Mucosa of gallbladder (tissue), 1 donor: ENCODE measurements at regions not wholly inside any gene's neighbourhood (a gene's known extent, or its start where the extent isn't known, plus 50 kb on each side); places are given as distances from the start of the nearest gene placed in this dataset.

Experiments
- DNase-seq: peaks from one replicate; pipeline ENCODE4 v3.0.0-alpha.2; 2020; ENCODE audit warnings: low spot score
- donor health status: DM: no; HTN: no; CAD: no.

DNA sequence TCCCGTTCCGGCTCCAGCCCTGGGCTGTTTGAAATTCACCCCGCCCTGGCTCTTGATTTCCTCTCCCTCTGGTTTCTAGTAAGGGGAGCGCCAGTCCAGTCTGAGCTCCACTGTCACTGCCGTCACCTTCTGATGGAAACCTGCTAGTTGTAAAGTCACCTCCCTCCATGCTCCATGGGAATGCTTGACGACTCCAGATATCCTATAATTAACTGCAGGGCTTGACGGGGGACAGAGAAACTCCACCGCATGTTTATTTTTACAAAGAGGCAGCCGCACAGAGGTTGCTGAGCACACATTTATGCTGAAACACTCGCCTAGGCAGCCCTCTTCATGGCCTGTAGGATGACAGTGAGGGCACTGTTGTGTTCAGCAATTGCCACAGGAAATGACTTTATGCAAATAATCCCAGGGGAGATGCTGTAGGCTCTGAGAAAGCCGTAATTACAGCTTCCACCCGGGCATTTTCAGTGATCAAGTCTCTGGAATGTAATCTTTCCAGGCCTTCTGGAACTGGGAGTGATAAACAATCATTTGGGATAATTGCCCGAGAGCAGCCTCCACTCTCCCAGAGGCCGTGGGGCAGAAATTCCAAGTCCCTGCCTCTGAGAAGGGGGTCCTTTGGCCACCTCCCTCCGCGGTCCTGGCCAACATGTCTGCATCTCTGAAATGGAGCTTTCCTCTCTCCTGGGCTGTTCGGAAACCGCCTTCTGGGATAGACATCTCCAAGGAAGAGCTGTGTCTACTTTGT, 300.5 kb downstream of the KLF6 start:
- DNase-seq: no peak

DNA sequence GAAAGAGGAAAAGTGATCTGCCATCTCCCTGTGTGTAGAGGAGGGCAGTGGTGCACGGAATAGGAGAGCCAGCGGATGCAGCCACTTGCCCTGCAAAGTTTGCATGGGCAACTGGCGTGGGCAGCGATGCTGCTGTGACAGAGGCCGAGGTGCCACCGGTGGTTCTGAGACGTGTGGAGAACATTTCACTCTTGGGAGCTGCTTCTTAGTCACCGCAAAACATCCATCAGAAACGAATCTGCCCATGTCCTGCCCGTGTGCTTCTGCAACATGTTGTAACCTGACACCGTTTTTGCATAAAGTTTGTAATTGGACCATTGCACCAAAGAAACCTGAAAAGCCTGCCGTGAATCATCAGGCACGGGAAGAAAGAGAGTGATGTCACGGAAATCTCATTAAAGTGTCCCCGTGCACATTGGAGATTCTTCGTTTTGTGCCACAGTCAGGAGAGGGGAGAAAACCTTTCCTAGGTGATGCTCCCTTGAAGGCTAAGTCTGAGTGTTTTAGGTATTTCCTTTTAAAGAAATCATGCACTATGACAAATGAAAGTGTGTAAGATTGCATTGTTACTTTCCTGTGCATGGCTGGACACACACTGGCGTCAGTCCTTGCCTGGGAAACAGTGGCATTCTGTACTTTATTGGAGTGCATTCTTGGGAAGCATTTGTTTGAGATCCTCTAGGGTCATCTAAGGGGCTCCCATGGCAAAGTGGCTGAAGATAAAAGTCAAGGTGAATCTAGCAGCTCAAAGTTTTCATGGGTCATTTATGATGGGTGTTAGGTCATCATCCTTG, 302.6 kb downstream of the KLF6 start:
- peak; percentile 74 for DNase-seq

DNA sequence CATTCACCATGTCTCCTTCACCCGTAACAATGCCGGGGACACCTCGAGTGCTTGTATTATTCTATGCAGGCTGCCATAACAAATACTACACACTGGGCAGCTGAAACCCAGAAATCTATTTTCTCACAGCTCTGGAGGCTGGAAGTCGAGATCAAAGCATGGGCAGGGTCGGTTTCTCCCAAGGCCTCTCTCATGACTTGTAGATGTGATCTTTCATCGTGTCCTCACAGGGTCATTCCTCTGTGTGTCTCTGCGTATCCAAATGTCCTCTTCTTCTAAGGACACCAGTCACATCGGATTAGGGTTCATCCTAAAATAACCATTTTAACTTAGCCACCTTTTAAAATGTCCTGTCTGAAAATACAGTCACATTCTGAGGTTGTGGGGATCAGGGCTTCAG, 303.5 kb downstream of the KLF6 start:
- DNase-seq: no peak

DNA sequence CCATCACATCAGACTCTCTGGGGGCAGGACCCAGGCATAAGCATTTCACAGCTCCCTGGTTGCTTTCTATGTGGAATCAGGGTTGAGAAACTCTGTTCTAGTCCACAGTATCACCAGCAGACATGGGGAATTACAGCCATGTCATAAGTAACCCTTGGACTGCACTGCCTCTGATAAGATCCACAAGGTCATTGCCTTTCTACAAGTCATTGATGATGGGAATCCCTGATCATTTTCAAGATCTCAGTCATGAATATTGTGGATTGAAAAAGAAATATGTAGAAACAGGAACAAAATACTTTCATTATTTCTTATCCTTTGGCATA, 304.1 kb downstream of the KLF6 start:
- no peak for DNase-seq

DNA sequence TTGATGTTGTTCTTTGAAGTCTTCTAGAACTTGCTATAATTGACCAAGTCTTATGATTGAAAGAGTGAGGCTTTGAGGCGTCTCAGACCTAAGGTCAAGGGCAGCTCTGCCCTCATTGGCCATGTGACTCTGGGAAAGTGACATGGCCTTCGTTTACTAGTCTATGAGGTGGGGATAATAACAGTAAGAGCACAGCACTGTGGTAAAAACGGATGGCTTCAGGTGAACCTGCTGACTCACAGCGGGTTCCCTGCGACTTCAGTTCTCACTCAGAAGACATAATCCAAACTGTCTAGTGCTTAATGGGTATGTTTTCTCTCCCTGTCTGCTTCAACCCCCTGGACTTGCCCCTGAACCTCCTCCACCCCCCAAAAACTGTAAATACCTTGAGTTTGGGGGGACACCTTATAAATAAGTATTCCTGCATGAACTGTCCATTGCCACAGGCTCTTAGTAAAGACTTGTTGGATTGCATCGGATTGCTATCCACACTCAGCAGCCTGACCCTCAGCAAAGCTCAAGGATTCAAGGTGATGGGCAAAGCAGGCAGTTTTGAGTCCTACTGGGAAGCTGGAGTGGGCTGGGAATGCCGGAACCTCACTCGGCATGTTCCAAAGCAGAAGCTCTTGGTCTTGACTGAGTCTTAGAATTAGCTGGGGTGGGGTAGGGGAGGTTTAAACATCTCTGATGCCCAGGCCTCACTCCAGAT, 304.6 kb downstream of the KLF6 start:
- DNase-seq: no peak

DNA sequence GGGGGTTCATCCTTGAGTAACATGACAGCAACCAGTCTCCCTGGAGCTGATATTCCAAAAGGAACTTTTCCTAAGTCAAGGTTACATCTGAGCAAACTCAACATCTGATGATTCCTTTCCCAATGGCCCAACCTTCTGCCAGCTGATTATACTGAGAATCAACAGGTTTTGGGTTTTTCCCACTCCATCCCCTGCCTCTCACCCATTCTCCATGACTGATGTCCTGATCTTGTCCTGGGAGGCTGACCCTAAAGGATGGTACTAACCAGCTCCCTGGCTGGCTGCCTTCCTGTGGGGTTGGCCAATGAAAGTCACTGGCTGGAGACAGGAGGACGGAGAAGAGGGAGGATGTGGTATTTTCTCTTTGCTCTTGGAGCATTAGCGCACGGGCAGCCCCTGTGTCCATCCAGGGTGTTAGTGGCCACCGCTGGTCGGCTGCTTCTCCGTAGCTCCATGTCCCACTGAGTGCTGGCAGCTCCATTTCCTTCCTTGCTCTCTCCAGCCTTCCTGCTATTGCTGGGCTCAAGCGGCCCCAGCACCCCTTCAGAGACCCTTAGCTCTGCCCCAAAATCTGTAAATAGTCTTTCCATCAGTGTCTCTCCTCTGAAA, 306.2 kb upstream of the PITRM1 start:
- no peak for DNase-seq

DNA sequence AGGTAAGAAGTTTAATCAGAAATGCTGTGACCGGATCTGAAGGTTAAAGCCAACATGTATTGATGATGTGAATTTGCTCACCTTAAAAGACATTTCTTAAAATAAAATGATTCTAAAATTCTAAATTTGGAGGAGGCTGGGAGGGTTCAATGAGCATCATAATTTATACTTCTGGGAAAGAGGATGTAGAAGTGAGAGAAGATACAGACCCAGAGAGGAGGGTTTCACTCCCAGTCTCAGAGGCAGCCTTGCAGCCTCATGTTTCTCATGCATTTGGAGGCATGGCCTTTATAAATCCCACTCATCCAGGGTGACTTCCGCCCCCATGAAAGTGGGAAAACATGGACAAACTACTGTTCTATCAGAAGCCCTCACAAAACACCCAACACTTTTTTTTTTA, 305.6 kb upstream of the PITRM1 start:
- no peak for DNase-seq

DNA sequence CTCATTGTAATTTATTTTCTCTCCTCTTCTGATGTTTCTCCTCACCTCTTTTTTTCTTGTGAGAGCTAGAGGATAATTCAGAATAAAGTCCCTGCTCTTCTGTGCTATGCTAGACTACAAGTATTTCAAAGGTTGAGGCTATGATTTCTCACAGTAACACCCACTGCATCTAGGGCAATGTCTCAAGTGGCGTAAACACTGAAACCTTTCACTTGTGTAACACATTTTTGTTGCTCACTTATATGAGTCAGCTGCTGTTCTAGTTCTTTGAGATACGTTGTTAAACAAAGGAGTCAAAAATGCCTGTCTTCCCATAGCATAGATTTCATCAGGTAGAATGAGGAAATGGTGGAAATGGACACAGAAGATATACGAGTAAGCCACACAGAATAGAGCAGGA, 305.1 kb upstream of the PITRM1 start:
- DNase-seq: no peak

DNA sequence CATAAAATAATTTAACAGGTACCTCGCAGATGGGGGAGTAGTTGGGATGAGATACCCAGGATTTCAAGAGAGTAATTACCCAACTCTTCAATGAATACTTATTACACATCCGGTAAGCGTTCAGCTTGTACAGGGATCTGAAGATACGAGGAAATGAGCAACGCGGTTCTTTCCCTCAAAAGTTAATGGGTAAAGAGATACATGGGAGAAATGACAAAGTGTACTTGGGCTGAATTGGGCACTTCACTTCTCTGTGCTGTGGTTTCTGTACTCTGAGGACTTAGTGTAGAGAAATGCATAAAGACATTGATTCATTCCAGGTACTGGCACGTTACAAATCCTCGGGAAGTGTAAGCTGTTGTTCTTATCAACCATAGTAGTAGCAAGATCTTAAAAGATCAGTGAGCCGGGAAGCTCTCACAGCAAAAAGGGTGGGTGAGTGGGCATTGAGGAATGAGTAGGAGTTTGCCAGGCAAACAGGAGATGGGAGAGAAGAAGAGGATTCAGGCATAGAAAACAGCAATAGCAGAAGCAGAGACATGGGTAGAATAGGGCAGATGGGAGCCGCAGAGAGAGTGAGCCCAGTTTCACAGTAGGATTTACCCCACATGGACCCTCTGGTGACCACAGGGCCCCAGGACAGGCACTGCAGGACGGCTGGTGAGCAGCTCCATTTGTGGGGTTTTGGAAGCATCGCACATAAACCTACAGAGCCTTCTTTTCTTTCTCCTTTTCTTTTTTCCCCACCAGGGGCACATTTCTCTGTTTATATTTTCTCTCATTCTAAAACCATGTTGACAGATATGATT, 304.3 kb upstream of the PITRM1 start:
- DNase-seq: no peak

DNA sequence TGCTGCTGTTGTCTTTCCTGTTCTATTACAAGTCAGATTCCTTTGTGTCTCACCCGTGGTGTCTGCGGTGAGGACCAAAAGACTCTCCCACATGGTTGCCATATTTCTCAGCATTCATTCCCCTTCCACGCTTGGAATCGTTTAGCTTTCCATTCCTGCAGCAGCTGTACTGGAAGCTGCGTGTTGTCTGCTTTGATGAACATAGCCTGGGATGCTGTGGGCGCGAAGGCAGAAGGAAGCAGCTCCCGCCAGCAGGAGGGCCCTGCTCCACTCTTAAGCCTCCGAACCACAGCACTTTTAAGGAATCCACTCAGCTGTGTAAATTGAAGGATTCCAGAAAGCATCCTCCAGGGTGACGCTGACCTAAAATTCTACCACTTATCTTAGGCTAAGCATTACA, 303.6 kb upstream of the PITRM1 start:
- DNase-seq: no peak

DNA sequence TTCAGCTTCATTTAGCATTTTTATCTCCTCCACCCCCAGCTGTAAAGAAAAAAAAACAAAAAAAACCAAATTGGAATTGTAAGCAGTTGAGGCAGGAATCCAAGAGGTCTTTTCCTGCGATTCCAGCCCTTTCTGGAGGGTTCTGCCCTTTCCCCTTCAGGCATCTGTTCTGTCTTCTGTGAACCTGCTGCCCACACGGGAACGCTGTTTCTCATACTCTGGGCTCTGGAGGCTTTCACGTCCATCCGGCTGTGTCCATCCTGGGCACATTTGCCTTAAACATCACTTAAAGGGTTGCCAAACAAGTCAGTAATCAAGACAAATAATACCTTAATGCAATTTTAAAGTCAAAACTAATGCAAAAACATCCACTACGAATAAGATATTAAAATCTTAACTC, 302.8 kb upstream of the PITRM1 start:
- no peak for DNase-seq

DNA sequence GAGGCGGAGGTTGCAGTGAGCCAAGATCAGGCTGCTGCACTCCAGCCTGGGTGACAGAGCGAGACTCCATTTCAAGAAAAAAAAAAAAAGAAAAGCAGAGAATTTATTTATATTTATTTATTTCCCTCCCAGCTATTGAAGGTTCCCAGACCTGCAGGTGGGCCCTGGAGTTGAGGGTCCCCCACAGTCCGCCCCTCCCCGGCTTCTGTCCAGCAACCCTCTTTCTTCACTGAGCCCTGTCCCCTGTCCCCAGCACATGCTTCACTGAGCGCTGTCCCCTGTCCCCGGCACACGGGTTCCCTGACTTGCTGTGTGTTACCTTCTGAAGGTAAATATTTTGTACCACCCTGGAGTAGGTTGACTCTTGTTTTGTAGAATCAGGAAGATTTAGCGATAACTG, 301.7 kb upstream of the PITRM1 start:
- DNase-seq: no peak

DNA sequence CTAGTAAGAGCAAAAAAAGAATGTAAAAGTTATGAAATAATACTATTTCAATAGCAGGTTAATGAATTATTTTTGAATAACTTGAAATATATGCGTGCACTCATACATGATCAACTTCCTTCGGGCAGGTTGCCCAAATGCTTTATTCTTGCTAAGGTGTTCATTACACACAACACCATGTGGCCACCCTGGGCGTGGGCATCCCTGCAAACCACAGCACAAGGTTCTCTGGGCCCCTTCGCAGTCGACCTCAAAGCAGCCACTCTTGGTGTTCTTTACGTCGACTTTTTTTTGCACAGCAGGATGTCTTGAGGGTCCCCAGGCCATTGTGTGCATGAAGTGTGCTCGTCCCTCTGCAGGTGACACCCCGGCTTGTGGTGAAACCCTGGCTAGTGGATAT, 300.7 kb upstream of the PITRM1 start:
- DNase-seq: no peak

DNA sequence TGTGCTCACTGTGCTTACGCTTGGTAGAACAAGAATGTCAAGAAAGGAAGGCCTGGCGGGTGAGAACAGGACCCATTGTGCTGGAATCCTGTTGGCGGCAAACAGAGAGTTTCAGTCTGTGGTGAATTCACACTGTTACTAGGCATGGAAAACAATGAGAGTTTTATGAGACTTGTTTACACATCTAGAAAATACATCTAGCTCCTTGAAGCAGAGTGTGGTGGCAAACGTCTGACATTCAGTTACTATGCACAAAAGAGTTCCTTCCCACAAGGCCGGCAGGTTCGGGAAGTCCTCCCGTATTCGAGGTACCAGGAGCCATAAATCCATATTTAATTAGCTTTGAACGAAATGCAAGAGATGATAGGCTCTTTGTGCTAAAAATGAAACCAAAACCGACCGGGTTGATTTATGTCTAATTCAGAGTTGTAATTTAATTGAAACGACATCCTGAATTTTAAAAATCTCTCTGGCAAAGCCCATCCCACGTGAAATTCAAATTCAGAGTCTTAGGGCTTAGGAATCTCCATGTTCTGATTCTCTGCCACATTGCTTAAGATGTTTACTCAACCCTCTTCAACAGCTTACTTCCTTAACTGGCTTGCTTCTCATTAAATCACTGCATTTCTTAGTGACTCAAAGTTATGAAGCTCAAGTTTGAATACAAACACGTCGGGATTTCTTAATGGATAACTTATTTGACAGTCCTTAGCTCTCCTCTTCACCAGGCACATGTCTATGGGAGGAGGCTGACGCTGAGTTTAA, 299.9 kb upstream of the PITRM1 start:
- no peak for DNase-seq

DNA sequence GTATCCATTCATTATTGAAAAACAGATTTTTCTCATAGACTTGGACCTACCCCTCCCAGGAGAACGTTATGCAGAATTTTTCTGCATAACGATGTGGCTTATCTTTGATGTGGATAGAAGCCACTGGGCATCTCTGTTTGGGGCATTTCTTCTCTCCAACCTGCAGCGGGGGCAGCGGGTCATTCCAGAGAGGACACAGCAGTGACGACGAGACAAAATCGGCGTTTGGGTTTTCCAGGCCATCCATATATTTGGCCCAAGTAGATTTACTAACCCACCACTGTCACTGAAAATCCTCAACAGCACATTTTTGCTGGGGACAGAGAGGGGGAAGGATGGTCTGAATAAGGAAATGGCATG, 299.3 kb upstream of the PITRM1 start:
- DNase-seq: no peak

DNA sequence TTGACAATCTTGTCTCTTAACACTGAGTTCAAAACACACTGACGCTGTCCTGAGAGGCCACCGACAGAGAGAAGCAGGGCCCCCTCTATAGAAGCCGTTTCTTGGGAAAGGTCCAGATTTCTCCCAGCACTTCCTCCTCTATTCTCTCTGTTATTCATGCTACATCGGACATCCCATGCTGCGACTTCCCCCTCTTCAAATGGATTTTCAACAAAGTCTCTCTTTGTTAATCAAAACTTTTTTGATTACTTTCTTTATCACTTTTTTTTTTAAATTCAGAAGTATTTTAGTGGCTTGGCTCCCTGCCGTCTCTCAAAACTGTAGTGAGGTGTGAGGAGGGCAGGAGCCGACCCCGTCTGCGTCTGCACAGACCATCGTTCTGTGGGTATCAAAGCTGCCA, 298.9 kb upstream of the PITRM1 start:
- DNase-seq: no peak

DNA sequence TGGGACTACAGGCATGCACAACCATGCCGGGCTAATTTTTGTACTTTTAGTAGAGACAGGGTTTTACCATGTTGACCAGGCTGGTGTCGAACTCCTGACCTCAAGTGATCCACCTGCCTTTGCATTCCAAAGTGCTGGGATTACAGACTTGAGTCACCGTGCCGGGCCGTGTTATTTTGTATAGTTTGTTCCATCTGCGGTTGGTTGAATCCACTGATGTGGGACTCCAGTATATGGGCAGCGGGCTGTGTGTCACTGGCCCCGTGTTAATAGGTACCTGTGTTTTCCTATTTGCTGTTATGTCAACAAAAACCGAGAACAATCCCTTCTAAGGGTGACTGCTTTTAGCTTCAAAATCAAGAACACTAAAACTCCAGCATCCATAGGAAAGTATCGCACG, 297.6 kb upstream of the PITRM1 start:
- no peak for DNase-seq

DNA sequence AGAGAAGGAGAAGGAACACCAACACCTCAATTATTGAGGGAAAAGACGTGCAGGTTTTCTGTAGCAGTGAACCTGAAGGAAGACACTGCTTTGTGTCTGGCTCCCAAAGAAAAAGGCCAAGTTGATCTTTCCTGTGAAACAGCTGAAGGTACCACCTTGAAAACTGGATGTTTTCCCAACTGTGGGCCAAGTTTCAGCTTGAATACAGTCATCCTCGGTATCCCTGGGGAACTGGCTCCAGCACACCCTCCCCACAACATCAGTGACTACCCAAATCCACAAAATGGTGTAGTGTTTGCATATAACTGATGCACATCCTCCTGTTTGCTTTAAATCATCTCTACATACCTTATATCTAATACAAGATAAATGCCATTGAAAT, 297.0 kb upstream of the PITRM1 start:
- DNase-seq: no peak

DNA sequence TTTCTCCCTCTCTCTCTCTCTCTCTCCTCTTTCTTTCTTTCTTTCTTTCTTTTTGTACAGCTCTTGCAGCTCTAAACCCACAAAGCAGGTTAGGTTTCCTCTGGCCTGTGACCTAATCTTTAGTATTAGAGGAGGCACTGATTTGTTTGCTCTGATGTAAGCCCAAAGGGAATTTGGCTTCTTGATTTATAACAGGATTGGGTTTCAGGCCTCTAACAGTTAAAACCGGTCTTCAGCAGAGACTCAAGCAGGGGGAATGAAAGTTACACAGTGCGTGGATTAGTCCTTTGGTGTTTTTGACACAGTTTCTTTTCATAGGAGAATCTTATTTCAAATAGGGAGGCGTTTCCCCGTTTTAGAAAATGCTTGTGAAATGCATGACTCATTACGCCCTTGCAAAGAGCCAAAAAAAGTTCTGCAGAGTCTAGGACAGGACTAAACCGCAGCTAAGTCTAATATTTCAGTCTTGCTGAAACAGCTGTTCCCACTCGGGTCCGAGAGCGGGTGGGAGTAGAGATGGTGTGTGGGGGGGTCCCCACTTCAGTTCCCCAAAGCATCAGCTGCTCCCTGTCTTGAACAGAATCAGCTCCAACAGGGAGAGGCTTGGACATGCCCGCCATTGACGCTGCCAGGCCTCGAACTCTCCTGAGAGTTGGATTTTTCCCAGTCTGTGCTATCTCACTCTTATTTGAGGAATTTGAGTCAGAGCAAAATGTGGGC, 296.5 kb upstream of the PITRM1 start:
- peak; percentile 43 for DNase-seq
